GM21786 (cell line): ENCODE measurements at regions not wholly inside any gene's neighbourhood (a gene's known extent, or its start where the extent isn't known, plus 50 kb on each side); places are given as distances from the start of the nearest gene placed in this dataset.
"Not testable (repeated sequence)": the region's sequence is repeated elsewhere in the genome, so short reads cannot be mapped to it uniquely, and the experiment has no call there.

ENCODE experiments used
- ATAC-seq: cut with Tn5 transposase; IDR thresholded peaks from one replicate; pipeline ENCODE4 v1.9.1; 2021; ENCODE audit not compliant: unreplicated experiment

DNA sequence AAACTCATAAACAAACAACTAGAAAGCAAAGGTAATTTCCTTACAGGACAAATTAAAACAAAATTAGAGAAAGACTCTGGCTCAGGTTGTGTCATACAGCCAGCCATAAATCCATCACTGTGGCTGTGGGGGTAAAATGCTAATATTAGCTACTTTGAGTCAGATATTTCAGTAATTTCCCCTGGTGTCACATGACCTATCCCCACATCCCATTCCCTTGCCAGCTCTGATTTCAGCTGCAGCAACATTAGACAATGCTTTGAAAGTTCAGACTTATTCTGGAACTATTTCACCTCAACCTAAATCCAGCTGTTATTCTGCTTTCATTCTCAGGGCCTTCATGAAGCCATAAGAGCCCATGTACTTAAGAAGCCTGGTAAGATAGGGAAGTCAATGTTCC lies 55.3 kb downstream of the RPL10L start:
- ATAC-seq = no peak

DNA sequence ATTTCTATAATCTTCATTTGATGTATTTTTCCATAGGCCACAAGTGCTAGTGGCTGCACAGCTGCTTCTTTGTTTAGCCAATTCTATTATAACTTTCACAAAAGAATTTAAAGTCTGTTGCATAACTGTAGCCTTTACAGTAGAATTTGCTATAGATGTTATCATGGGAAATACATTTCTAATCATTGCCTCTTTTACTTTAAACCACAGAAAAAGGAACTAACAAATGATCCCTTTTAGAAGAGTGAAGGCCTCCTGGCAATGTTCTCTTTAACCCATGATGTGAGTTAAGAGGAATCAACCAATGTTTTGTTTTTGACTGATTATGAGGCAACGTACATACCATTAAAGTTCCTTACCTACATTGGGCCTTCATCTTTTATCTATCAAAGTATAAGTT lies 68.8 kb downstream of the RPL10L start:
- no peak for ATAC-seq

DNA sequence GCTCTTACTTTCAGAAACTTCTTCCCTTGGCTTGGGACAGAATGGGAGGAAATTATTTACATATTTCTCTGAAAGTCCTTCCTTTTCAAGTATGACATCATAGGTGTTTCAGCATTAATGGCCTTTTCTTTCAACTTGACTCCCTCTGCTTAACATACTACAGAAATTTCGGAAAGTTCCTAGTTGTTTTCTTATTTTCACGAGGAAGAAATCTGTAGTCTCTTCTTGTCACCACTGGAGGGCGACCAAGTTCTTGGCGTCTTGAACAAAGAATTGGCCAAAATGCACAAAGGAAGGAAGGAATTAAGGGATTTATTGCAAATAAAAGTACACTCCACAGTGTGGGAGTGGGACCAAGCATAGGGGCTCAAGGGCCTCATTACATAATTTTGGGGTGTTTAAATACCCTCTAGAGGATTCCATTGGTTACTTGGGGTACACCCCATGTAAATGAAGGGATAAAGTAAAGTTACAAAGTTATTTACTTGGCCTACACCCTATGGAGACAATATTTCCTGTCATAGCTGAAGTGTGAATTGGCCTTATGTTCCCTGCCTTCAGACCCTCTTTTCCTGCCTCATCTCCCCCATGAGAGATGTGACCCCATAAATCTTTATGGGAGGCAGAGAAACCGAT lies 70.4 kb downstream of the RPL10L start:
- no peak for ATAC-seq

DNA sequence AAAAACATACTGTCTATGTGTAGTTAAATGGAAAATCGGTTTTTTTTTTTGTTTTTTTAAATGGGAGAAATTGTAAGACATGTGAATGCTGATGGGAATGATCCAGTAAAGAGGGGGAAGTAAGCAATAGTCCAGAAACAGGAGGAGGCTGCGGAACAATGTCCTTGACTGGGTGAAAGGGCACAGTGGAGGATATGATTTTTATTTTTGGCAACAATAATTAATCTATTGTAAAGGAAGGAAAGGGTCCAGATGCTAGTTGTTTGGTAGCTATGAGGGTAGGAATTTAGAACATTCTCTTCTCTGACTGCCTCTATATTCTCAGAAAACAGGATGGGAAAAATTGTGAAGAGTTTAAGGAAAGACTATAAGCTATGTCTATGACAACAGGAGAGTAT lies 76.6 kb downstream of the RPL10L start:
- no peak for ATAC-seq

DNA sequence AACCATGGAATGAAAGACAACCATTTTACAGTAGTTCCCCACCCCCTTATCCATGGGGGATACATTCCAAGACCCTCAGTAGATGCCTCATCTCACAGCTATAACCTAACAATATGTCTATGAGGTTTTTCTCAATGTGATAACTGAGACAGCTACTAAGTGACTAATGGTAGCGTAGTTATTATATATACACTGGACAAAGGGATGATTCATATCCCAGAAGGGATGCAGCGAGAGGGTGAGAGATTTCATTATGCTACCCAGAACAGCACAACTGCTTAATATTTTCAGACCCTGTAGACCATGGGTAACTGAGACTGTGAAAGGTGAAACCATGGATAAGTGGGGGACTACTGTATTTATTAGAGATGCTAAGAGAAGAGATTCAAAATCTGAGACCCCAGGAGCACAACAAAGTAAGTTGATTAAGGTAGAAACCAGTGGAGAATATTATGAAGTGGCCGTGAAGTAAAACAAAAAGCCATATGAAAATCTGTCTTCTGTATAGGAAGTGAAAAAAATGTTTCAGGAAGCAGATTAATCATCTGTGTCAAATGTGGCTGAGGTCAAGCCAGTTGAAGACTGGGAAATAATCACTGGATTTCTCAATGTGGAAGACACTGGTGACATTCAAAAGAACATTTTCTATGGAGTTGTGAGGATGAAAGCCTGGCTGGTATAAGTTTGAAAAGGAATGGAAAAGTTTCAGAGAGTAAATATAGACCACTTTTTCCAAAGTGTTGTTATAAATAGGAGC lies 77.2 kb downstream of the RPL10L start:
- no peak for ATAC-seq

DNA sequence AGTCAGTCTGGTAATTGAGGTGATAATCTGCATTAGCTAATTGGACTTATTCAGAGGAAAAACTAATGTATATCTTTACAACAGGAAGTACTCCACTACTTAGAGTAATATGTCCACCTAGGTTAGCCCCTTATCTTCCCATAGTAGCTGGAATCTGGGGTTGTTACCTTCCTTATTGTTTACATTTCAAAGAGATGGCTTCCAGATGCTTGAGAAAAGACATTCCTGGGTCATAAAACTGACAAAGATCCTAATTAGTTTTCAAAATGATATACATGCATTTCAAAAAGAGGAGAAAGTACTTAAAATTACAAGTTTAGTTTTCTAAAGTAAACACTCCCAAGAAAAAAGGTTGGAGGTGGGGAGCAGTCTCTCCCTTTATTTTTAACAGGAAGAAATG lies 78.1 kb downstream of the RPL10L start:
- ATAC-seq = no peak

DNA sequence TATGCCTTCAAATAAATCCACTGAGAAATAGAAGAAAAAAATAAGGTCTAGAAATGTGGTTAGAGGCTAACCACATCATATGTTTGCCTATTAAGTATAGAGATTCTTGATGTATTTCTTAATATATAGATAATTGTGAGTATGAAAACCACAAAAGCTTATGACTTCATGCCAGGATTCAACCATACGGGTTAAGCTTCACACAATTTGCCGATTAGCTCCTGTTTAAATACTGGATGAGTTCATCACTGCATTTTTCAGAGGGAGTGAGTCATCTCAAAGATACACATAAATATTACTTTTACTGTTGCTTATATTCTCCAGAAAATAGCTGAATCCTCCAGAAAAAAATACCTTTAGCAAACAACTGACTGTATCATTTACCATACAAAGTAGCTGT lies 79.6 kb downstream of the RPL10L start:
- ATAC-seq = no peak

DNA sequence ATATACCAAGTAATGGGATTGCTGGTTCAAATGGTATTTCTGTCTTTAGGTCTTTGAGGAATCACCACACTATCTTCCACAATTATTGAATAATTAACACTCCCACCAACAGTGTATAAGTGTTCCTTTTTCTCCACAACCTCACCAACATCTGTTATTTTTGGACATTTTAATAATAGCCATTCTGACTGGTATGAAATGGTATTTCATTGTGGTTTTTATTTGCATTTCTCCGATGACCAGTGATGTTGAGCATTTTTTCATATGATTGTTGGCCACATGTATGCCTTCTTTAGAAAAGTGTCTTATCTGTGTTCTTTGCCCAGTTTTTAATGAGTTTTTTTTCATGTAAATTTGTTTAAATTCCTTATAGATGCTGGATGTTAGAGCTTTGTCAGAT lies 83.4 kb downstream of the RPL10L start:
- ATAC-seq = not testable (repeated sequence)

DNA sequence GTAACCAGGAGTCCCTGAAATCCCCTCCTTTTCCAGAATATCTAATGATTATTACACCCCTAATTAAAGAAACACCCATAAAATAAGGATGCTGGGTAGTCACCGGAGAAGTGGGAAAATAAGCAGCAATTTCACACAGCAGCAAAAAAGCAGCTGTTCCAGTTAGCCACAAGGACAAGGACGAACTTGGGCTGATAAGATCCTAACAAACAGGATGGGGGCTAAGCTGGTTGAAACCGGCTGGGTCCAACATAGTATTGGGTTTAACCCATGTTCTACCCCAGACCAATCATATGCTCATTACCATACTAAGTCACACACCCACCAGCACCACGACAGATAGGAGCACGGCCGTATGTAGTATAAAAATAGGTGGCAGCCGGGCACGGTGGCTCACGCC lies 100.7 kb downstream of the RPL10L start:
- no peak for ATAC-seq

DNA sequence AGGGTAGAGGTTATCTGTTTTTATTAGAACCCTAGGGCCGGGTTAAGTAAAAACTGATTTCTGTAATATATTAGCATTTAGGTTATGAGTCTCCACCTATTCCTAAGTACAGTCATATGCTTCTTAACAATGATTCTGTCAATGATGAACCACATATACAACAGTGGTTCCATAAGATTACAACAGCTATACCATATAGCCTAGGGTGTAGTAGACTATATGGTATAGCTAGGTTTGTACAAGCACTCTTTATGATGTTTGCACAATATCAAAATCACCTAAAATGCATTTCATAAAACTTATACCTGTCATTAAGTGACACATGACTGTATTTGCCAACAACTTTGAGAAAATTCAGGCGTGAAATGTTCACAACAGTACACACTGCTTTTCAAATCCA lies 110.6 kb downstream of the RPL10L start:
- ATAC-seq = no peak

DNA sequence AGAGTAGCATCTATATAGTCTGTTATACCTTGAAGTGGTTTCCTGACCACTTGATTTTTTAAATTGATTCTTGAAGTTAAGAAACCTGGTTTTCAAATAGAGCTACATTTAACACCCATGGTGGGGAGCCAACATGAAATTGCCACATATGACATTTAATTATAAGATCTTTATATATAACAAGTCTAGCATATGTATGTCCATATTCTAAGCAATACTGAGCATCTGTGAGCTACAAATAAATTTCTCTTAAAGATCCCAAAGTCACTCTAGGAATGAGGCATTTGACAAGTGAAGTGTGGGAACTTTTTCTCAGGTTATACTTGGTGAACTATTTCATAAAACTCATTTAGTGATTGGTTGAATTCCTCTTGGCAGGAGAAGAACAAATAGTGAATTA lies 132.5 kb downstream of the RPL10L start:
- ATAC-seq = no peak

DNA sequence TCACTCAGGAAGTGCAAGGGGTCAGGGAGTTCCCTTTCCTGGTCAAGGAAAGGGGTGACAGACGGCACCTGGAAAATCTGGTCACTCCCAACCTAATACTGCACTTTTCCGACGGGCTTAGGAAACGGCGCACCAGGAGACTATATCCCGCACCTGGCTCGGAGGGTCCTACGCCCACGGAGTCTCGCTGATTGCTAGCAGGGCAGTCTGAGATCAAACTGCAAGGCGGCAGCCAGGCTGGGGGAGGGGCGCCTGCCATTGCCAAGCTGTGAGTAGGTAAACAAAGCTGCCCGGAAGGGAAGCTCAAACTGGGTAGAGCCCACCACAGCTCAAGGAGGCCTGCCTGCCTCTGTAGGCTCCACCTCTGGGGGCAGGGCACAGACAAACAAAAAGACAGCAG lies 142.8 kb downstream of the RPL10L start:
- not testable (repeated sequence) for ATAC-seq

DNA sequence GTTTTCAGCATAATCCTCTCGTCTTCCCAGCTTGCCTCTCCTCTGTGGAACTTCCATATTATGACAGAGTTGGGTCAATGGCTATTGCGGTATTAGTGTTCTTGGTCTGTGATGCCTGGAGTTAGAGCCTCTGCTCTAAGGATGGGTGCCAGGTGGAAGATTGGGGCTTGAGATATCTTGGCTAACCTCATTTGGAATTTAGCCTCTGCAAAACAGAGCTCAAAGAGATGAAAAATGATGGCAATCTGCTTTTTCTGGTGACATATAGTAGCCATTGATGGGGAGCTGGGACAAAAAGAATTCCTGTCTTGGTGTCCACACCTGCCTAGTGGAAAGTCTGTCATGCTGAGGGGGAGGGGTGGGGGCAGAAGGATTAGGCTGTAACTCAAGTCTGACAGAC lies 152.1 kb downstream of the RPL10L start:
- no peak for ATAC-seq

DNA sequence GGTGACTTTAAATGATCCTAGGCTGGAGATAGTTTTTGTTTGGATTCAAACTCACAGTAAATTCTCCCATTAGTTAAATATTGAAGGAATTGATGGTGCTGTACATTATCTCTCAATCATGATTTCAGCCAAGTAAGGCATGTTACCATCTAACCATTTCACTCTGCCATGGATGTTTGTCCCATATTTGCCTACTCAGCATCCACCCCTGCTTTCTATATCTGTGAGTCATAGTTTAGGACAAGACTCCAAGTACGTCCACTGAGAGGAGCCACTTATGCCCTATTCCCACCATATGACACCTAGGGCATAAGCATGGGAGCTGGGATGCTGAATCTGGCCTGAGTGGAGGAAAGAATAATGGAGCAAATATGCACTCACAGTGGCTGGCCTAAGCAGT lies 155.2 kb downstream of the RPL10L start:
- ATAC-seq = no peak

DNA sequence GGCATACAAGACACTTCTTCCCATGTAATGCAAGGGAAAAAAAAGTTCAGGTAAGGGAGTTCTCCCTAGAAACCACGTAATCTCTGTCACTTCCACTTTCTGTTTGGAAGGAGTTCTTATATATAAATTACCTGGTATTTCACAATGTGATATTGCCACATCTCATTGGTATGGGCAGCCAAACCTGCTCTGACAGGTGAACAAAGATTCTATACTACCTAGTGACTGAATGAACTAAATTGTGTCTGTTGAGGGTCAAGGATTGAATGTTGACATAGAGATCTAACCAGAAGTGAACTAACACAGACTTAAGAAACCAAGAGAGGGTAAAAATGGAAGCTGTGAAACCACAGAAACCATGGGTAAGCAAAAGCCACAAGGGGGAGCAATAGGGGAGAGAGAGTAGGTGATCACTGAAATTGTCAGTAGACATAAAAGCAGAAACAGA lies 161.3 kb downstream of the RPL10L start:
- ATAC-seq = peak; percentile 97

DNA sequence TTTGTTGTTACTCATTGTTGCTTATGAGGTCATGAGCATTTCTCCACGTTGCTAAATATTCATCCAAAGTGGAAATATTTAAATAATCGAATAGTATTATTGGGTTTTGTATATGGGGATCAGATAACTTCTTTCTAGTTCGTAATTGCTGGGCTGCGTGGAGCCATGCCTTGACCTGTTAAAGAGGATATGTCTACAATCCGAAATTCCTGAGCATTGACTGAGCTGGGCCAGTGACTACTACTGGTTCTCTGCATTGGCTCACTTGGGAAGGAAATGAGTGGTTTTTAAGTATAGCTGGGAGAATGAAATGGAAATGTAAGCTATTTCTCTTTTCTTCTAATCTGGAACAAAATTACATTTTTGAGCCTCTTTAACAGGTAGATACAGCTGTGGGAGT lies 163.2 kb downstream of the RPL10L start:
- no peak for ATAC-seq

DNA sequence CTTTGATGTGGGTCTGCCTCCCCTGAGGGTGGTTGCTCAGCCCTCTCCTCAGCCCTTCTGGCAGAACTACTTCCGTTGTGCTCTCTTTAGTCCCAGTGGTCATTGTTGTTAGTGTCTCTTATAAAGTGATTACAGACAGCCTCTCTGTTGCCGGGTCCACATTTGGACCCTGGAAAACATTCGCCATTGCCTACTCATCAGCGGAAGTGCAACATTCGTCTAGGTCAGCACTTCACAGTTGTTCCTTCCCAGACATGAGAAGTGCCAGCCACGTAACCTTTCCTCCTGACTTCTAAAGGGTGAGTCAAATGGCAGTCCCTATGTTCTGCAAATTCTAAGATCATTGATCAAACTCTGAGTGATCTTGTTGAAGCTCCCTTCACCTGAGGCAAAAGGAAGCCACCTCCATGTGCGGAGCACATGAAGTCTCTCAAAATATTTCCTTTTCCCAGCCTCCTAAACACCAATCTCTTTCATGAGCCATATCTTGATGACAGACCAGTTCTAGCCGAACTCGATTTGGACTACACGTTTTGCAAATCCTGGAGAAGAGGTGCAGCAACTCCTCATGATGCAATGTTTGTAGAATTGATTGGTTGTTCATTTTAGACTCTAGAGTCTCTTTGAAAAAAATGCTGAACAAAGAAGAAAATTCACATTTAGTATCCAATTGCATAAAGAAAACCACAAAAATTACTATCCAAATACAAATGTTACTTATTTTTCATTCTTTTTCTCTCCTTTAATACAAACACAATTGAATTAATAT lies 163.8 kb downstream of the RPL10L start:
- ATAC-seq = no peak

DNA sequence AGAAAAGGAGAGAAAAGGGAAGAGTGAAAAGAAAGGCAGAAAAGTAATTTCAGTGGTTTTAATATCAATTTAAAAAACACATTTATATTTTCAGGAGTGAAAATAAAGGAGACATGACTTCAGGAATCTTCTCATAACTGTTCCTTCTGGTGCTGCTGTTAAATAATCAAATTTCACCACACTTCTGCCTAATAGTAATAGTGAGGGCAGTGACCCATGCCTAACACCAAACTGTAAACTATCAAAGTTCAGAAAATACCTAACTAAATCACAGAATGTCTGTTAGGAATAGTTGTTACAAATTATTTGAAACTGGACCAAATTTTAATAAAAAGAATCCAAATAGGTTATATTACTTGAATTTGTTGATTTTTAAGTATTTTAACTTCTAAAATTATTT lies 169.4 kb downstream of the RPL10L start:
- no peak for ATAC-seq

DNA sequence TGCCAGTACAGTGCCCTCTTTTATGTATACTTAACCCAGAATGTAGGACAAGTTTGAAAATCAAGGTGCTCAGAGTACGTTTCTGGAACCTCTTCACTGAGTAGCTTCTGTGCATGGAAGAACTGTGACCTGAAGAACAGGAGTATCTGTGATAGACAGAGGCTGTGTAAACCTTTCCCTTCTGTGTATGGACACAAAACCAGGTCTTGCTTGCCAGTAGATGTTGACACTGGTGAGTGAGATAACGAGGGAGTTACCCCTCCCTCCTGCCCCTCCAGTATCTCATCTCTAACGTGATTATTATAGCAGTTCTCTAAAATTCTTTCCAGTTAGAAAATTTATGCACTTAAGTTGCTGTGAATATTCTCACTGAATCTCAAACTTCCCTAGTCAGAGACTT lies 170.8 kb downstream of the RPL10L start:
- no peak for ATAC-seq

DNA sequence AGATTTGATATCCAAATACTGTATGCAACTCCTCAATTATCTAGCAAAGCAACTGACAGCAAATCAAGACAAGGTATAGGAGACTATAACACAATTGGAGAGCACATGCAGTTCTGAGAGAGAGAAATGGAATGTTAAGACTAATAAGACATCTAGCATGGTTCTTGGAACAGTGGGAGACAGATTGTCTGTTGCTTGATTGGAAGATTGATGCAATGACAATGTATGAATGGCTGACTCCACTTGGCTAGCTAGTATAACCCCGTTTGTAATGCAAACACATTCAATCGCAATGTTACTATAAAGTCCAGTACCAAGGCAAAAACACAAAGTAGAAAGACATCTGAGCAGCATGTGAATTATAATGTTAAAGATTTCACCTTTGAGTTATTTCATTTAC lies 179.3 kb downstream of the RPL10L start:
- ATAC-seq = no peak

DNA sequence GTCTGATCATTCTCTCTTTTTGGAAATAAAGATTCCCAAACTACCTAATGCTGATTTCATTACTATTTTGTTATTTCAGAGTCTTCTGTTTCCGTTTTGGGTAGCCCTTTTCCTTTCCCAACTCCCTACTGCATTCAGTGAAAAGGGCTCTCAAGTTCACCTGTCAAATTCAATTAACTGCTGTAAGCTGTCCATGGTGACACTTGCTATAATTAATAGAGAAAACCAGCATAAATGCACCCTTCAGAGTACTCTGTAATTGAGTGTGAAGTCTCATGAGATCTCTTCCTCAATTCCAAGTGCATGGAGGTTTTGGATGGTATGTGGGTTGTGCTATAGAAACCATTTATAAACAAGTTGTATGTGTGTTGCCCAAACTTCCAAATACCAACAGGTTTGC lies 187.2 kb downstream of the RPL10L start:
- no peak for ATAC-seq

DNA sequence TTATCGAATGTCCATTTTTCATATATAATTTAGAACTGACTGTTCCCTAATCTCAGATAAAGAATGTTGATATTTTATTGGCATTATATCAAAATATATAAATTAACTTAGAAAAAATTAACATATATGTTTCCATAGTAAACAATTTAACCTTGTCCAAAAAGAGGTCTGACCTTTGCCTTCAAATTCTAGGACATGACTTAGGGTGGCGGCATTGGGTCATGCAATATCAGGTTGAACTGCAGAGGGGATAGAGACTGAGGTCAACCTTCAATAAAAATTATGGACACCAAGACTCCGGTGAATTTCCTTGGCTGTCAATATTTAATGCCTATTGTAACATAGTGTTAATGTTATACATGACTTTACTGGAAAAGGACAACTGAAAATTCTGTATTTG lies 199.8 kb downstream of the RPL10L start:
- no peak for ATAC-seq
